Lung microvascular endothelial cell (primary cell): ENCODE measurements at regions not wholly inside any gene's neighbourhood (a gene's known extent, or its start where the extent isn't known, plus 50 kb on each side); places are given as distances from the start of the nearest gene placed in this dataset.
"Not testable (repeated sequence)": the region's sequence is repeated elsewhere in the genome, so short reads cannot be mapped to it uniquely, and the experiment has no call there.

Experiments
- DNase-seq, 2 donors: peaks; one replicate each; pipeline versions ENCODE4 v3.0.0 to v3.0.0-alpha.2; 2010; ENCODE audit warnings: low read depth in 2 of 2

DNA sequence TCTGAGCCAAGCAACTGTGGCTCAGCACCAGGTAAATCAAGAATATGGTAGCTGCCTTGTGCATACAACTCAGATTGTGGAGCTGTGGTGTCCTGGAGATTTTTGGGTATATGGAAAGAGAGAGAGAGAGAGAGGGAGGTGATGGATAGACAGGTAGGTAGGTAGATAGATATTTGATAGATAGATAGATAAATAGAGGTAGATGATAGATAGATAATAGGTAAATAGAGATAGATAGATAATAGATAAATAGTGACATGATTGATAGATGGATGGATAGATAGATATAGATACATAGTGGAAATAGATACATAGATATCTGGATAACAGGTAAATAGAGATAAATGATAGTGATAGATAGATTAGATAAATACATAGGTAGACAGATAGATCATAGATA is 206.3 kb downstream of the KLF6 start:
- DNase-seq, result no peak

DNA sequence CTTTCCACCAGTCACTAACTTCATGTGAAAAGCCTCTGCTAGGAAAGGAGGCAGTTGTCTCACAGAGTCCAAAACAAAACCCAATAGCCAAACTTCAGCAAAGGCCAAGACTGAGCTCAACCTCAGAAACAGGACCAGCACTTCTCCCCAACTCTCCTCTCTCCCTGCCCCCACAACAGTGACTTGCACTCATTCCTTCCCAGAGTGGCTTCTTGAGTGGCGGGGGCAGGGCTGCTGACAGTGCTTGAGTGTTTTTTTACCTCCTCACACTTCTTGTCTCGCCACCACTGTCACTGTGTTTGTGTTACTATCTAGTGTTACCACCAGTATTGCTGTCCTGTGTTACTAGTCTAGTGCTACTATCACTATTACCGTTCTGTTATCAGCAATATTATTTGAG is 206.8 kb downstream of the KLF6 start:
- no peak for DNase-seq

GRCh38 chr10:3574451-3574850 is 210.6 kb downstream of the KLF6 start:
- no peak for DNase-seq

DNA sequence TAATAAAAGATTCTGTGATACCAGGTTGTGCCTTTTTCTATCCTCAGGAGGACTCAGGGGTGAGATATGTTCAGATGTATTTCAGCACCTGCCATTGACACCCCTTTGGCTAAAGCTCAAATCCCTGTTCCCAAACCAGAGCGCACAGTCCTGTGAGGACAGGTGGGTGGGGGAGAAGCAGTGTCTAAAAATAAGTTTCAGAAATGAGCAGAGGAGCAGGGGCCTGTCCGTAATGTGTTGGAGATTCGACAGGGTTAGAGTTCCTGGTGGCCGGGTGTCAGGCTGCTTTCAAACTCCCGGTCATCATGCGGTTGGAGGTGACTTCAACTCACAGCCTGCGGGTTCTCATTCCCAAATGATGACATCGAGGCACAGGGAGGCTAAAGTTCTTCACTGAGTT is 211.5 kb downstream of the KLF6 start:
- DNase-seq, result no peak

- peak in 1 of 2 donors; percentile 87 for DNase-seq
Observed at GRCh38 chr10:3571310-3571825, 213.6 kb downstream of the KLF6 start.

DNA sequence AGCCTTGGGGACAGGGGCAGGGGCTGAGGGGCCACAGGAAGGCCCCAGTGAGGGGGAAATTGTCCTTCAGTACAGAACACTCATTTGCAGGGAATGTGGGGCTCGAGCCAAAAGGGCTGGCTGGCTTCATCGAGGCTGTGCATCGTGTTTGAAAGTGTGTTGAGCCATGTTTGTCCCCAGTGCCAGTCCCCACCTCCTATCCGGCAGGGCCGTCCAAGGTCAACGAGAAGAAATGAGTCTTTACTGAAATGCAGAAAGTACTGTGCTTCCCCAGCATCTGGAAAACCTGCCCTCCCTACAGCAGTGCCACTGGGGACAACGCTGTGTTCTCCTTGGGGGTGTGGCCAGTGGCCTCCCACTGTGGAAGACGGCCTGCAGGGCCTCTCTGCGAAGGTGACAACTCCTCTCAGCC is 214.1 kb downstream of the KLF6 start:
- DNase-seq, result peak in 1 of 2 donors; percentile 75

DNA sequence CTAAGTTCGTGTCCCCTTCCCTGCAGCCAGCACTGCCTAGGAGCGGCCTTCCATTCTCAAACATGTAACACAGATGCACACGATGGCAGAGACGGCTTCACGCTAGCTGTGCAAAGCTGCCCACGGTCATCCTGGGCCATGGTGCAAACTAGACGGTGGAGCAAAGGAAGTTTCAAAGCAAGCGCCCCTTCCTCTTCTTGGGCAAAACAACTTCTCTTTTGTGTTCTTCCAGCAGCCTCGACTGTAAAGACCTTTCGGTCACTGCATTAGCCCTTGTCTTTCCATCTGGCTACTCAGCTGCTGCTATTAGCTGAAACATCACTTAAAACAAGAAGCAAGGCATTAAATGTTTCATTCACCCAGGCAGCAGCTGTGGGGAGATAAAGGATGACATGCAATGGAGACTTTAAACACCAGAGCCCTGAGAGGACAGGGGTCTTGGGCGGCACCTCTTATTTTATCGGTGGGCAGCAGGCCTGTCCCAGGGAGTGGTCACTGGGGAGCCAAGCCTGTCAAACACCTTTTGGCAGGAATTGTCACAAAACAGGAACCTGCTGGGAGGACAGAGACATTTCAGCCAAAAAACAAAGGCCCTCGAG is 214.8 kb downstream of the KLF6 start:
- DNase-seq, result no peak

- DNase-seq, result no peak
Observed at GRCh38 chr10:3568983-3569382, 216.0 kb downstream of the KLF6 start.

DNA sequence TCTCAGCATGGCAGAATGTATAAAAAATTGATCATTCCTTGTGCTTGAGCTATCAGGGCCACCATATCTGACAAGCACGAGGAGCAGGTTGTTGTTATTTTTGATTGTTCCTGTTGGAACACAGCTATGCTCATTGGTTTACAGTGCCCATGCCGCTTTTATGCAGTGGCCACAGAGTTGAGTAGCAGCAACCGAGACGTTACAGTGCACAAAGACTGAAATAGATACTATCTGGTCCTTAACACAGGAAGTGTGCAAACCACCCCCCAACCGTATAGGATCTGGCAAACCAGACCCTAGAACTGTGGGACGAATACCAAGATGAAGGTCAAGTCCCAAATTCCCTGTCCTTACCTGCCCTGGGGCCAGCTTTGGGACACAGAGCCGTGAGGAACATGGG is 216.6 kb downstream of the KLF6 start:
- DNase-seq, result no peak

GRCh38 chr10:3567291-3567963 is 217.6 kb downstream of the KLF6 start:
- no peak for DNase-seq

- DNase-seq, result no peak
Observed at GRCh38 chr10:3566627-3567026, 218.4 kb downstream of the KLF6 start.

DNA sequence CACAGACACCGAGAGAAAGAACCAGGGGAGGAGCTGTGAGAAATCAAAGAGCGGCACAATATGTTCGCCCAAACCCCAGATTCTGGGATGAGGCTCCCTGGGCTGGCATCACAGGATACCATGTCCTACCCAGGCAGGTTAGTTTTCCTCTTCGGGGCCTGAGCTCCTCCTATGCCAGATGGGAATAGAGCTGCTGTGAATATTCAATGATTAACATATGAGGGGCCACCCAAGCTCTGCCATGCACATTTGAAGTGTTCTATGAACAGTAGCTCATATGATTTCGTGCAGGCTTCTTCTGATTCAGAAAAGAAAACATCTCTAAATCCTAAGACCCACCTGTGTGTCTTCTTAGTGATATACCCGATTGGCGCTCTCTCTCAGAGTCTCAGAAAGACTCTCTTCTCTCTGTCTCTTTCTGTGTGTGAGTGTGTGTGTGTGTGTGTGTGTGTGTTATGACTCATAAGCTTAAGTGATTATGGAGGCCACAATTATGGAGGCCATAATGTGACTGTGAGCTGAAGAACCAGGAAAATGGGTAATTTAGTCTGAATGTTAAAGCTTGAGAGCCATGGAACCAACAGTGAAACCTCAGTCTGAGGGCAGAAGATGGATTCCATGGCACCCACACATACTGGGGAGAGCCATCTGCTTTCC is 220.5 kb downstream of the KLF6 start:
- DNase-seq, result no peak

DNA sequence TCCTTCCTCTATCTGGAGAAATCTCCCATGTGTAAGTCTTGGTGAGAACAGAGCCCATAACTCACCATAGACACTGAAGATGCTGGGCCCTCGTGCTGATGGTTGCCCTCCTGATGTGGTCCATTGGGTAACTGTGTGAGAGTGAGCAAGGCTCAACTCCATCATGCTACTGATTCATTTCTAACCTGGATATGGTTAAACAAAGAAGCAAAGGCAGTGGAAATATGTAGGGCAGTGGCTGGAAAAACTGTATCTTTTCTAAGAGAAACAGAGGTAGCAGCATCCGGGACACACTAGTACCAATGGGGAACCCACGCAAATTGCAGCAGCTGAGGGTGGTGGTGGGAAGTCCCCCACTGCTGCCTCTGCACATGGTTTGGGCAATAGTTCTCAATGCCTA is 221.7 kb downstream of the KLF6 start:
- DNase-seq, result no peak

GRCh38 chr10:3560628-3561027 is 224.4 kb downstream of the KLF6 start:
- not testable (repeated sequence) for DNase-seq

GRCh38 chr10:3559527-3559926 is 225.5 kb downstream of the KLF6 start:
- DNase-seq, result no peak

- DNase-seq, result no peak
Observed at GRCh38 chr10:3559011-3559410, 226.0 kb downstream of the KLF6 start.

GRCh38 chr10:3556191-3557017 is 228.6 kb downstream of the KLF6 start:
- DNase-seq, result peak; percentile 72 to 80

DNA sequence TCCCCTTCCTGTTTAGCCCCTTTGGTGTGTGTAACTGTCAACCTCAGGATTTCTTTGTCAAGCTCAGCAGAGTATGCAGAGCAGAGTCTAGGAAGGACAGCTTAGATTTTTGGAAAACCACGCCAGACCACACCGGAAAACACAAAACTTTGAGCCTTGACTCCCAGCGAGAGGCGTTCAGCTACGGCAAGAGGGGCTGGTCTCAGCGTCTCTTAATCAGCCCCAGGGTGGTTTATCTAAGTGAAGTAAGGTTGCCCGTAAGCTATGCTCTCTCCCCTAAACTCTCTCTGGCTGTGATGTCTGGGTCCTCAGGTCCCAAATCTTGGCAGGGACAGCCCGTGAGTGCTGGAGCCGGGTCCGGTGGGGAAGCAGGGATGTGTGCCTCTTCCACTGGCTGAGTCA is 230.9 kb downstream of the KLF6 start:
- DNase-seq, result peak; percentile 7 to 39

DNA sequence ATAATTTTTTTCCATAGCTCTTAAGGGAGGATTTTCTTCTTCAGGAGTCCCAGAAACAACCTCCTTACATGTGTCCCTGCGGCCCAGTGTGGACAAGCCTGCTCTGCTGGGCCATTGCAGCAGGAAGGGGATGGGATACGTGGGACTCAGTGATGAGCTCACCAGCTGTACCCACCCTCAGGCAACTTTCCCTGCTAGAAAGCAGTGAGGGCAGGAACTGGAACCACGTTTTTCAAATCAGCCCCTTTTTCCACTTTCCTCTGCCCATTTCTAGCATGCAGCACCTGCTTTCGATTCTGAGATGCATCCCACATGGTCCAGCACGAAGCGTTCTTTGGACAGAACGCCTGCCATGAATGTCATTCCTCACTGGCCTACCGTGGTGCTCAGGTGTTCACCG is 232.7 kb downstream of the KLF6 start:
- DNase-seq, result no peak

DNA sequence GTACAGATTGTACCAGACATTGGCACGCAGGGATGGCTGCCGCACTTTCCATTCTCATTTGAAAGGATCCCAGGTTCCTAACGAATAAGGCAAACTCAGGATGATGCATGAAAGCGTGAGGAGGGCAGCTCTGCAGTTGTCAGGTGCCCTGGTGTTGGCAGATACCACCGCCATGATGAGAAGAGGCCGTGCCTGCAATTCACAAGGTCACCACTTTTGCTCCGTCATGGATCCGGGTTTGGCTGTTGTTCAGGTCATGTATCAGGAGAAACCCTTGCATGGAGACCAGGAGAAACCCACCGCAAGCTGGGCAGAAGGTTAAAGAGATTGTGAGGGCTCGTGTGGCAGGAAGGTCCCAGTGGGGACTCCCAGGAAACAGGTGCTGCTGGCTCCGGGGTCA is 233.2 kb downstream of the KLF6 start:
- no peak for DNase-seq

DNA sequence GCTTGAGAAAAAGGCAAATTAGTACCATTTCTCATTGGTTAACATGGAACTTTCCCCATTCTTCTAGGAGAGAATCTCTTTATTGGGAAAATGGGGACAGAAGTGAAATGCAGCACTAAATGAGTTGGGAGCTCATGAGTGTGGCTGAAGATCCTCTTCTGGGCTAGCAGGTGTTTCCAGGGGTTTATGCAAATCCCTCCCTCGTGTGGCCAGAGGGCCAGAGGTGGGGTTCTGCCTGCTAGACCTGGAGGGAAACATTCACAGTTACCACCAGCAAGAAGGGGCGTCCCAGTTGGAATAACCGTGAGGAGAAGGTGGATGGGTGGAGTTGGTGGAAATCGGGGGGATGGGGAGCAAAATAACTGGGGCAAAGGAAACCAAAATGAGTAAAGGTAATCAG is 235.9 kb downstream of the KLF6 start:
- DNase-seq, result no peak

DNA sequence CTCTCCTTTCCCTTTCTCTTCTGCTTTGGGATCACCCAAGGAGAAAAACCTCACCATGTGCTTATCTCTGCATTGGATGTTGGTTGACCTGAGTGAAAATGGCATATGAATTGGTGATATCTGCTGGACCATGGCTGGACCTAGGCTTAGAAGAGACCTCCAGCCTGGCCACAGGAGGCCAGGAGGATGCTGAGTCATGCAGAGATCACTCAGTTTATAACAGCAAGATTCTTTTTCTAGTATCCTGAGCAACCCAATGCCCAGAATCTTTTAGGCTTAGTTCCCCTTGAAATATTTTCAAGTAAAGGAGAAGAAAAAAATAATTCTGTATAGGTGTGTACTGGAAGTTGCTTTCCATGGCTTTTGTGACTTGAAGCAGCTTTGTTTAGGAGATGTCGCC is 236.3 kb downstream of the KLF6 start:
- peak in 1 of 2 donors; percentile 53 for DNase-seq
